Loucy (cell line): ENCODE measurements at regions not wholly inside any gene's neighbourhood (a gene's known extent, or its start where the extent isn't known, plus 50 kb on each side); places are given as distances from the start of the nearest gene placed in this dataset.

Experiments
- EZH2phosphoT487 ChIP-seq: fragments of 200-600 bp; IDR thresholded peaks from 2 replicates; pipeline ENCODE4 v1.6.1; 2018; ENCODE audit warnings: antibody characterized with exemption, mild to moderate bottlenecking, moderate library complexity, borderline replicate concordance
- TF ChIP-seq, protein P1 (sequence below): fragments of 200-600 bp; sonication (generic); conservative IDR thresholded peaks from 2 replicates; pipeline ENCODE4 v1.5.1; 2014; ENCODE audit warnings: mild to moderate bottlenecking, antibody characterized with exemption, low read length

DNA sequence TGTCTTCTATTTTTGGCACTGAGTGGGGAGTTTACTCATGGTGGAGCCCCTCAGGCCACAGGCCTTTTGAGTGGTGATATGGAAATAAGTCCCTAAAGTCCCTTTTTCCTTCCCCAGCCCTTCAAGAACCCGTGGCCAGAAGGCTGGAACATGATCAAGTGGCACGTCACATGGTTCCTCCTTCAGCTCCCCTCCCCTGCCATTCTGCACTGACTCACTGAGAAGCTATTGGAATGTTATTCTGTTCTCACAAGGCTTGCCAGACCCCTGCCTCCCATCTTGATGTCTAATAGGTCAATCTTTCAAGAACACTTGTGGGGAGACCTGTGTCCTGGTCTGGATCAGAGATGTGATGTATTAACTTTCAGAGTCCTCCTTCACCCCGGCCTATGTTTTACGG is 279.8 kb downstream of the SEC23IP start:
- TF ChIP-seq, protein P1, sequence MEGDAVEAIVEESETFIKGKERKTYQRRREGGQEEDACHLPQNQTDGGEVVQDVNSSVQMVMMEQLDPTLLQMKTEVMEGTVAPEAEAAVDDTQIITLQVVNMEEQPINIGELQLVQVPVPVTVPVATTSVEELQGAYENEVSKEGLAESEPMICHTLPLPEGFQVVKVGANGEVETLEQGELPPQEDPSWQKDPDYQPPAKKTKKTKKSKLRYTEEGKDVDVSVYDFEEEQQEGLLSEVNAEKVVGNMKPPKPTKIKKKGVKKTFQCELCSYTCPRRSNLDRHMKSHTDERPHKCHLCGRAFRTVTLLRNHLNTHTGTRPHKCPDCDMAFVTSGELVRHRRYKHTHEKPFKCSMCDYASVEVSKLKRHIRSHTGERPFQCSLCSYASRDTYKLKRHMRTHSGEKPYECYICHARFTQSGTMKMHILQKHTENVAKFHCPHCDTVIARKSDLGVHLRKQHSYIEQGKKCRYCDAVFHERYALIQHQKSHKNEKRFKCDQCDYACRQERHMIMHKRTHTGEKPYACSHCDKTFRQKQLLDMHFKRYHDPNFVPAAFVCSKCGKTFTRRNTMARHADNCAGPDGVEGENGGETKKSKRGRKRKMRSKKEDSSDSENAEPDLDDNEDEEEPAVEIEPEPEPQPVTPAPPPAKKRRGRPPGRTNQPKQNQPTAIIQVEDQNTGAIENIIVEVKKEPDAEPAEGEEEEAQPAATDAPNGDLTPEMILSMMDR = no peak
- TF ChIP-seq EZH2phosphoT487 = no peak
